B cell (primary cell): ENCODE measurements at regions not wholly inside any gene's neighbourhood (a gene's known extent, or its start where the extent isn't known, plus 50 kb on each side); places are given as distances from the start of the nearest gene placed in this dataset.

Experiments used
- ATAC-seq: fragments of 200-7000 bp; cut with Tn5 transposase; one replicate; pipeline ENCODE4 v1.10.0; 2021; ENCODE audit warnings: low read depth, mild to moderate bottlenecking, moderate number of reproducible peaks, moderate library complexity
- CTCF ChIA-PET: fragments of 350-600 bp; sonication (Branson Sonifier 250); formaldehyde crosslinking; loops from one replicate; lab custom pipeline; 2021; ENCODE audit warnings: antibody characterized with exemption, inconsistent platforms; lab: Charles Lee
- POLR2A ChIA-PET: fragments of 350-600 bp; sonication (Branson Sonifier 250); formaldehyde crosslinking; loops from one replicate; lab custom pipeline; 2021; ENCODE audit warnings: antibody characterized with exemption; lab: Charles Lee
- DNase-seq: peaks from one replicate; pipeline ENCODE4 v3.0.0; 2013
- H2AFZ ChIP-seq: 2 replicates; pipeline ENCODE4 v1.6.1; 2012; ENCODE audit warnings: mild to moderate bottlenecking, low read depth, low read length; ENCODE audit not compliant: insufficient read depth, poor library complexity, severe bottlenecking
- H3K27ac ChIP-seq, 2 donors: 1 replicate in 1 of 2; 2 replicates in 1 of 2; pipeline ENCODE4 v1.5.1; 2012 to 2013; ENCODE audit warnings: low read length in 2 of 2, mild to moderate bottlenecking in 2 of 2, moderate library complexity in 1 of 2
- H3K27me3 ChIP-seq, 4 experiments: fragments of 200-600 bp in 1 of 4; sonication (generic) in 1 of 4; replicated peaks in 1 of 4; 1 replicate in 2 of 4; 2 replicates in 2 of 4; pipeline versions ENCODE4 v1.6.1 to v1.7.0; 2013 to 2016; ENCODE audit warnings: low read length in 3 of 4, mild to moderate bottlenecking in 2 of 4, mixed read lengths in 1 of 4, moderate library complexity in 1 of 4; ENCODE audit not compliant: insufficient read depth in 4 of 4, control insufficient read depth in 3 of 4; ENCODE audit errors: control extremely low read depth in 1 of 4
- H3K36me3 ChIP-seq, 2 experiments: replicated peaks in 1 of 2; 1 replicate in 1 of 2; 2 replicates in 1 of 2; pipeline versions ENCODE4 v1.6.1 to v1.7.1; 2013; ENCODE audit warnings: low read length in 1 of 2; ENCODE audit not compliant: insufficient read depth in 2 of 2, control insufficient read depth in 1 of 2; ENCODE audit errors: control extremely low read depth in 1 of 2, extremely low read depth in 1 of 2
- H3K4me1 ChIP-seq, 2 donors: fragments of 200-600 bp in 1 of 2; sonication (generic) in 1 of 2; 1 replicate in 1 of 2; 2 replicates in 1 of 2; pipeline versions ENCODE4 v1.5.1 to v1.6.1; 2013 to 2017; ENCODE audit warnings: low read length in 2 of 2; ENCODE audit not compliant: control insufficient read depth in 2 of 2, insufficient read depth in 2 of 2
- H3K4me2 ChIP-seq: replicated peaks from 2 replicates; pipeline ENCODE3; 2012; ENCODE audit warnings: mild to moderate bottlenecking, low read depth, low read length; ENCODE audit not compliant: poor library complexity, severe bottlenecking
- H3K4me3 ChIP-seq, 5 experiments: fragments of 200-600 bp in 1 of 5; sonication (generic) in 1 of 5; 1 replicate in 3 of 5; 2 replicates in 2 of 5; pipeline versions ENCODE4 v1.5.1 to v1.7.0; 2011 to 2016; ENCODE audit warnings: low read length in 4 of 5, mild to moderate bottlenecking in 4 of 5, low read depth in 2 of 5, control low read depth in 1 of 5, moderate library complexity in 1 of 5; ENCODE audit not compliant: insufficient read depth in 1 of 5; ENCODE audit errors: control extremely low read depth in 1 of 5, extremely low read depth in 1 of 5
- H3K79me2 ChIP-seq: fragments of 200-600 bp; sonication (generic); one replicate; pipeline ENCODE4 v1.6.0; 2016; ENCODE audit warnings: low read length; ENCODE audit not compliant: control insufficient read depth, insufficient read depth
- H3K9ac ChIP-seq: fragments of 200-600 bp; sonication (generic); 2 replicates; pipeline ENCODE4 v1.6.1; 2017; ENCODE audit warnings: mild to moderate bottlenecking, low read length, moderate library complexity
- H3K9me3 ChIP-seq, 3 donors: one replicate each; pipeline versions ENCODE4 v1.6.1 to v1.7.1; 2013; ENCODE audit warnings: low read length in 2 of 3; ENCODE audit not compliant: control insufficient read depth in 2 of 3, insufficient read depth in 1 of 3; ENCODE audit errors: control extremely low read depth in 1 of 3
- H4K20me1 ChIP-seq: 2 replicates; pipeline ENCODE4 v1.6.0; 2012; ENCODE audit warnings: mild to moderate bottlenecking, low read length; ENCODE audit not compliant: insufficient read depth, control insufficient read depth, poor library complexity, severe bottlenecking
- H3K27ac Mint-ChIP-seq: one replicate; pipeline ENCODE4 v1.8.0; 2021; ENCODE audit warnings: mixed read lengths
- H3K27me3 Mint-ChIP-seq: one replicate; pipeline ENCODE4 v1.8.0; 2021; ENCODE audit warnings: mixed read lengths
- H3K4me1 Mint-ChIP-seq: one replicate; pipeline ENCODE4 v1.8.0; 2021; ENCODE audit warnings: mixed read lengths
- H3K4me3 Mint-ChIP-seq: one replicate; pipeline ENCODE4 v1.8.0; 2021; ENCODE audit warnings: mixed read lengths
- H3K9me3 Mint-ChIP-seq: one replicate; pipeline ENCODE4 v1.8.0; 2022; ENCODE audit warnings: mixed read lengths; ENCODE audit not compliant: insufficient read depth
- CTCF ChIP-seq: fragments of 200-600 bp; IDR thresholded peaks from one replicate; pipeline ENCODE4 v1.8.0; 2022; ENCODE audit warnings: antibody characterized with exemption, mild to moderate bottlenecking
- EZH2 ChIP-seq: IDR thresholded peaks from 2 replicates; pipeline ENCODE4 v1.6.1; 2012; ENCODE audit warnings: borderline replicate concordance, low read depth, mild to moderate bottlenecking, moderate library complexity, low read length; ENCODE audit not compliant: insufficient read depth, poor library complexity, severe bottlenecking
- WGBS: methylation state at CpG from one replicate; pipeline ENCODE4 v1.1.5; 2013; ENCODE audit warnings: missing lambda C conversion rate; ENCODE audit not compliant: insufficient coverage; 5-methylcytosine and 5-hydroxymethylcytosine counted together
- intact Hi-C: fragments of 100-400 bp; cut with micrococcal nuclease; formaldehyde crosslinking; loops from one replicate; pipeline ENCODE4 v1.10.0; 2022

- H3K4me1 Mint-ChIP-seq, result peaks cover 23% of the 10 kb centered on the region
- H3K27me3 ChIP-seq, result no peaks in the 10 kb centered on the region
- H3K36me3 ChIP-seq, result no peaks in the 10 kb centered on the region
- H2AFZ ChIP-seq, result peak overlapping the region; percentile 63
- 0% methylated on average over 1 of the region's 6 CpGs for WGBS
- H3K9me3 Mint-ChIP-seq, result no peaks in the 10 kb centered on the region
- H3K27me3 Mint-ChIP-seq, result no peaks in the 10 kb centered on the region
- TF ChIP-seq EZH2 (no peak), CTCF (no peak)
- intact Hi-C loops, result no loop called here
- CTCF ChIA-PET, result interaction anchor here (1.5 kb wide), 1 partner anchor 128 kb away, joined by 4 read pairs; no protein-coding TSS in a partner anchor
- H3K4me3 Mint-ChIP-seq, result peak overlapping the region; percentile 75
- POLR2A ChIA-PET, result no interaction called here
- H3K27ac ChIP-seq, result peak overlapping the region; percentile 78 to 86
- H3K9ac ChIP-seq, result peak overlapping the region; percentile 49
- H3K9me3 ChIP-seq, result peaks cover 0 to 2% (median 0%) of the 10 kb centered on the region in 3 donors
- H3K4me3 ChIP-seq, result peak overlapping the region in 4 of 5 experiments; percentile 8 to 49 (median 29)
- H3K79me2 ChIP-seq, result no peaks in the 10 kb centered on the region
- H3K4me2 ChIP-seq, result peak overlapping the region; percentile 69
- ATAC-seq (peak; percentile 43), DNase-seq (peak; percentile 53)
- H3K4me1 ChIP-seq, result peaks cover 23 to 38% of the 10 kb centered on the region in 2 donors
- H4K20me1 ChIP-seq, result no peaks in the 10 kb centered on the region
- H3K27ac Mint-ChIP-seq, result peak overlapping the region; percentile 75
Observed at GRCh38 chr18:73007195-73007914, 139.6 kb upstream of the NETO1 start.

DNA sequence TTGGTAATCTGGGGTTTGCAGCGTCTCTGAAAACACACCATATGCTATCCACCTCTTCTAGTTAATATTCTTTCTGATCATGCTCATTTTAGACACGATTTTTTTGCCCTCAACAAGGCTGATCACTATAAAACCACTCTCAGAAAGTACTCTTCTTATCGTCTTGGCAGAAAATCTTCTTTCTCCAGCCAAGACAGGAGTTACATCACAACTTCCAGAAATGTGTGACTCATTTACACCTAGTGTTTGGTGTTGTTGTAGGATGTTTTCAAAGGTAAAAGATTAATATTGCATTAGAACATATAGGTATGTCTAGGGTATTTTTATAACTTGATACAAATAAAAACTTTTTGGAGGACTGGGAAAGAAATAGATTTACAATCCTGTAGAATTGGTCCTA is 138.5 kb upstream of the NETO1 start:
- DNase-seq, result no peak
- peaks cover 0 to 2% (median 0%) of the 10 kb centered on the region in 3 donors for H3K9me3 ChIP-seq
- intact Hi-C loops, result no loop called here
- no peak overlapping the region for H3K27ac ChIP-seq
- no peaks in the 10 kb centered on the region for H3K79me2 ChIP-seq
- Mint-ChIP-seq H3K9me3 (no peaks in the 10 kb centered on the region), H3K4me3 (no peak overlapping the region), H3K4me1 (peaks cover 23% of the 10 kb centered on the region), H3K27me3 (no peaks in the 10 kb centered on the region), H3K27ac (no peak overlapping the region)
- no CpG with 5 or more reads among the region's 3 CpGs for WGBS
- no peak for ATAC-seq
- H3K27me3 ChIP-seq, result no peaks in the 10 kb centered on the region
- no peak overlapping the region for H2AFZ ChIP-seq
- no peak overlapping the region for H3K9ac ChIP-seq
- no peak overlapping the region for H3K4me2 ChIP-seq
- no peaks in the 10 kb centered on the region for H3K36me3 ChIP-seq
- H4K20me1 ChIP-seq, result no peaks in the 10 kb centered on the region
- ChIA-PET POLR2A (no interaction called here), CTCF (no interaction called here)
- TF ChIP-seq CTCF (no peak), EZH2 (no peak)
- H3K4me1 ChIP-seq, result peaks cover 23 to 38% of the 10 kb centered on the region in 2 donors
- no peak overlapping the region for H3K4me3 ChIP-seq
